Neuron (in vitro differentiated cells): ENCODE measurements at regions not wholly inside any gene's neighbourhood (a gene's known extent, or its start where the extent isn't known, plus 50 kb on each side); places are given as distances from the start of the nearest gene placed in this dataset.

ENCODE experiments used
- H2AFZ ChIP-seq: one replicate; pipeline ENCODE4 v1.6.1; 2013; ENCODE audit warnings: low read depth, mild to moderate bottlenecking, inconsistent platforms, low read length, moderate library complexity
- H3K27me3 ChIP-seq: one replicate; pipeline ENCODE4 v1.6.1; 2013; ENCODE audit warnings: low read length; ENCODE audit not compliant: insufficient read depth
- H3K36me3 ChIP-seq: one replicate; pipeline ENCODE4 v1.6.1; 2013; ENCODE audit warnings: low read length; ENCODE audit not compliant: insufficient read depth
- H3K4me1 ChIP-seq: one replicate; pipeline ENCODE4 v1.6.1; 2013; ENCODE audit warnings: low read length; ENCODE audit not compliant: insufficient read depth
- H3K4me3 ChIP-seq: 2 replicates; pipeline ENCODE4 v1.5.1; 2013; ENCODE audit warnings: mild to moderate bottlenecking, low read length, moderate library complexity
- H3K9me3 ChIP-seq: one replicate; pipeline ENCODE4 v1.6.1; 2013; ENCODE audit warnings: low read length

DNA sequence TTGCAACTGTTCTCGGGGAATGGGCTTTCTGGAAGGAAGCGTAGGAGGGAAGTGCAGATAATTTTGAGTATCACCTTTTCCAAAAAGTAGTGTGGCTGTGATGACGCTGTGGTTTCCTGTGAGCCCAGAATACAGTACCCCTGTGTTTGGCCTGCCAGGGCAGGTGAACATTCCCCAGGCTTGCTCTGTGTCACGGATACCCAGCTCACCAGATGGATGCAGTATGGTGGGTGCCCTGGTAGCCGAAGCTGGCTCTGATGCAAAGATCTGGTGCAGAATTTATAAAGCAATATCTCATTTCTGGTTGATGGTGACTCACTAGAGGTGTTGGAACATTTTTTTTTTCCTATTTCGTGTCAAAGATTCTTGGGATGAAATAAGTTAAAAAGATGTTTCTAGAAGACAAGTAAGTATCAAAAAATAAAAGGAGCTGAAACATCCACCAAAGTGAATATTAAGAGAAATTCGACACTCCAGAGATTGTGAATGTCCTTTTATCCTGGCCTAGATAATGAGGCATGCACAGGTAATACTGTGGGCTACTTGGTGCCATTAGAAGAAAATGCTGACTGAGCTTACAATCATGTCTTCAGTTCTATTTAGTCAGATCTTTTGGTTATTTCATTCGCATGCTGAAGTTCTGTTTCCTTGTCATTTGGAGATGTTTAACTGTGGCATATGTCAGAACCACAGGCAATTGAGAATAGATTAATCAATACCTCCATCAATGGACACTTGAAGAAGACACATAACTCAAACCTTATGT, 200.1 kb downstream of the GADD45G start:
- no peaks in the 10 kb centered on the region for H3K36me3 ChIP-seq
- H3K27me3 ChIP-seq: no peaks in the 10 kb centered on the region
- no peaks in the 10 kb centered on the region for H3K9me3 ChIP-seq
- no peak overlapping the region for H2AFZ ChIP-seq
- no peak overlapping the region for H3K4me3 ChIP-seq
- H3K4me1 ChIP-seq: no peaks in the 10 kb centered on the region

DNA sequence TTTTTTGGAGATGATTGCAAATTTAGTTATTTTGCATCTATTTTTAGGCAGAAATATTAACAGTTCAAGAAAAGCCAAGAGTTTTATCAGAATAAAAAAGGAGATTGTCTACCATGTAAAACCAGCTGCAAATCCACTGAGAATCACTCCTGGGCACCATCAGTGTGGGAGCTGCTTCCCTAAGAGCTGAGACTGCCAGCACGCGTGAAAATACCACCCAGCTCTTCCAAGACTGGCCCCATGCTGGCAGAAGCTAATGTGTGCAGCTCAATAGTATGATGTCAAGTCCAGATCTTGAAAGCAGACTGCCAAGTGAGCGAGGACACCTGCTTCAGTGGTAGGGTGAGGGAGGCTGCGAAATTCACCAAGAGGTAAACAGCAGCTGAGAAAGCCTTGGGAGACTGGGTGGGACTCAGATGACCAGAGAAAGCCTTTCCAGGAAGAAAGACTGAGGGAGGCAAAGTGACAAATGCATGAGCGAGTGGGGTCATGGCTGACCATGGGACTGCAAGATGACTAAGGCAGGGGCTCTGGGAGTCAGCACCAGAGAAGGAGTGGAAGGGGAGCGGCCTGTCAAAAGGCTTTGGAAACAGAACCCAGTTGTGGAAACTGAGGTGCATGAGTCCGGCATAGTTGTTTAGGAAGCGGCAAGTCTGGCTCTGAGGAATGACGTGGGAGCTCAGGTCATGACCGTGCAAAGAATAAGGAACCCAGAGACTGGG, 200.9 kb downstream of the GADD45G start:
- H3K9me3 ChIP-seq: no peaks in the 10 kb centered on the region
- no peaks in the 10 kb centered on the region for H3K4me1 ChIP-seq
- no peaks in the 10 kb centered on the region for H3K36me3 ChIP-seq
- H3K27me3 ChIP-seq: no peaks in the 10 kb centered on the region
- H2AFZ ChIP-seq: no peak overlapping the region
- H3K4me3 ChIP-seq: no peak overlapping the region

DNA sequence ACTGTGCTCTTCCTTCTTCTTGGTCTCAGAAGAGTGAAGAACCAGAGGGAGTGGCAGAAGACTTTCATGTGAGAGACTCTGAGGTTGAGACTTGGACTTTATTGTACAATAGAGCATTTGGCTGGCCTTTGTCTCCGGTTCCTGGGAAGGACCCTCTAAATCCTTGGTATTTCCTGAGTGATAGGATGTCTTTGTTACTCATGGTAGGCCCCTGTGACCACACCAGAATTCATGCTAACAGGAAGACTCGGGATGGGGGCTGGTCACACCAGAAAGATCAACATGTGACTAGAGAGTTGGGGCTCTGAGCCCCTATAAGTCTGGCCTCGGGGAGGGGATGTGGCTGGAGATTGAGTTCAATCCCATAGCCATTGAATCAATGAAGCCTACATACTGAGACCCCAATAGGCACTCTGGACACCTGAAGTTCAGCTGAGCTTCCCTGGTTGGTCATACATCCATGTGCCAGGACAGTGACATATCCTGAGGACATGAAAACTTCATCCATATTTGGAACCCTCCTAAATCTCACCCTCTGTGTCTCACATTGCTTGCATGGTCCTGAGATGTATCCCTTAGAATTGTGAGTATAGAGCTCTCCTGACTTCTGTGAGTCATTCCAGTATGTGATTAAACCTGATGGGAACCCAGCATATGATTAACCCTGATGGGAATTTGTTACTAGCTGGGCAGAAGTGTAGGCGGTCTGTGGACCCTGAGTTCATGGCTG, 201.7 kb downstream of the GADD45G start:
- H3K4me1 ChIP-seq: no peaks in the 10 kb centered on the region
- no peak overlapping the region for H2AFZ ChIP-seq
- no peaks in the 10 kb centered on the region for H3K36me3 ChIP-seq
- no peak overlapping the region for H3K4me3 ChIP-seq
- H3K27me3 ChIP-seq: no peaks in the 10 kb centered on the region
- no peaks in the 10 kb centered on the region for H3K9me3 ChIP-seq

- H2AFZ ChIP-seq: no peak overlapping the region
- H3K27me3 ChIP-seq: no peaks in the 10 kb centered on the region
- no peak overlapping the region for H3K4me3 ChIP-seq
- no peaks in the 10 kb centered on the region for H3K36me3 ChIP-seq
- H3K9me3 ChIP-seq: no peaks in the 10 kb centered on the region
- no peaks in the 10 kb centered on the region for H3K4me1 ChIP-seq
Measured at GRCh38 chr9:89807101-89807395, 202.2 kb downstream of the GADD45G start.

- Histone ChIP-seq H3K9me3 (no peaks in the 10 kb centered on the region), H3K36me3 (no peaks in the 10 kb centered on the region), H3K27me3 (no peaks in the 10 kb centered on the region), H2AFZ (no peak overlapping the region), H3K4me1 (no peaks in the 10 kb centered on the region), H3K4me3 (no peak overlapping the region)
Measured at GRCh38 chr9:89807682-89808075, 202.9 kb downstream of the GADD45G start.

DNA sequence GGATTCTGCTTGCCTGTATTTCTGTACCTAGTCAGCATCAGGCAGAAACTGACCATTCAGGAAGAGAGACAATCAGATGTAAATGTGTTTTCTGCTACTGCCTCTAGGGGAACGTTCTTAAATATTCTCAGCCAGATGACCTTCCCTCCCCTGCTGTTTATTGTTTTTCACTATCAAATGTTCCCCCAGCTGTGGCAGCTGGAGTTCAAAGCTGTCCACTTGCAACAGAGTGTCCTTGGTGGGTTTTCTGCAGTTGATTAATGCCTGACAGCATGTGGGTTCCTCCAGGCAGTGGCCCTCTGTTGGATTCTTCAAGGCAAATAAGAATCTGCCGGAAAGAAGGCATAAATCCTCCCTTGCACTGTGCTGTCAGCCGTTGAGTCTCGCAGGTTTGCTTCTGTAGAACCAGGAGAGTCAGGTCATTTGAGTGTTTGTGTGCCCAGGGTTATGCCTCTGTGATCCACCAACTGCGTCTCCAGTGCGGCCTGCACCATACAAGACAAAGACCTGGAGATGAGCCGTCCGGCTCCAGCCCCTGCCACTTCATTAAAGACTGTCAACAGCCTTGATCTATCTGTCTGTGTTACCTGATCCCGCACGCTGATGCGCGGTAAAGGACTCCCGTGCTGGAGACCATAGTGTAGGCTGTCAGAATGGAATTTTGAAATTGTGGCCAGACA, 203.4 kb downstream of the GADD45G start:
- Histone ChIP-seq H3K27me3 (no peaks in the 10 kb centered on the region), H2AFZ (no peak overlapping the region), H3K4me3 (no peak overlapping the region), H3K4me1 (no peaks in the 10 kb centered on the region), H3K36me3 (no peaks in the 10 kb centered on the region), H3K9me3 (no peaks in the 10 kb centered on the region)

GRCh38 chr9:89808756-89809181, 204.0 kb downstream of the GADD45G start:
- no peaks in the 10 kb centered on the region for H3K36me3 ChIP-seq
- H3K4me3 ChIP-seq: no peak overlapping the region
- H2AFZ ChIP-seq: no peak overlapping the region
- no peaks in the 10 kb centered on the region for H3K27me3 ChIP-seq
- no peaks in the 10 kb centered on the region for H3K9me3 ChIP-seq
- H3K4me1 ChIP-seq: no peaks in the 10 kb centered on the region

DNA sequence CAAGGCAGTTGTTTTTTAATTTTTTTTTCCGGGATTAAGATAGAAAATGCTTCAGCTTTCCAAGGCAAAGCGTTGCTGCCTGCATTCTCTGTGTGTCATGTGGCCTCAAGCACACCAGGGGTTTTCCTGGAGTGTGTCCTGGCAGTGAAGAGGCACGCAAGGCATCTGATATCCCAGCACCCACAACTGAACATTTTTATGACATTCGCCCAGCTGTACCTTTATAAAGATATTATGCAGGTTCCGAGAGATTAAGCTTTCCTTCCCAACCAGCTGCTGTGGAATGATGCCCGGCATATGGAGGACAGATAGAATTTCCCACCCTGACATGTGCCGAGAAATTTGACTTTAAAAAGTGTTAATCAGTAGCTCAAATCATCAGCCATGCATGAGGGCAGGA, 205.6 kb downstream of the GADD45G start:
- no peak overlapping the region for H2AFZ ChIP-seq
- H3K4me3 ChIP-seq: no peak overlapping the region
- H3K9me3 ChIP-seq: no peaks in the 10 kb centered on the region
- H3K36me3 ChIP-seq: no peaks in the 10 kb centered on the region
- H3K27me3 ChIP-seq: no peaks in the 10 kb centered on the region
- H3K4me1 ChIP-seq: no peaks in the 10 kb centered on the region

GRCh38 chr9:89811356-89811755, 206.5 kb downstream of the GADD45G start:
- no peaks in the 10 kb centered on the region for H3K36me3 ChIP-seq
- no peak overlapping the region for H2AFZ ChIP-seq
- H3K4me1 ChIP-seq: no peaks in the 10 kb centered on the region
- H3K27me3 ChIP-seq: no peaks in the 10 kb centered on the region
- H3K4me3 ChIP-seq: no peak overlapping the region
- H3K9me3 ChIP-seq: no peaks in the 10 kb centered on the region

DNA sequence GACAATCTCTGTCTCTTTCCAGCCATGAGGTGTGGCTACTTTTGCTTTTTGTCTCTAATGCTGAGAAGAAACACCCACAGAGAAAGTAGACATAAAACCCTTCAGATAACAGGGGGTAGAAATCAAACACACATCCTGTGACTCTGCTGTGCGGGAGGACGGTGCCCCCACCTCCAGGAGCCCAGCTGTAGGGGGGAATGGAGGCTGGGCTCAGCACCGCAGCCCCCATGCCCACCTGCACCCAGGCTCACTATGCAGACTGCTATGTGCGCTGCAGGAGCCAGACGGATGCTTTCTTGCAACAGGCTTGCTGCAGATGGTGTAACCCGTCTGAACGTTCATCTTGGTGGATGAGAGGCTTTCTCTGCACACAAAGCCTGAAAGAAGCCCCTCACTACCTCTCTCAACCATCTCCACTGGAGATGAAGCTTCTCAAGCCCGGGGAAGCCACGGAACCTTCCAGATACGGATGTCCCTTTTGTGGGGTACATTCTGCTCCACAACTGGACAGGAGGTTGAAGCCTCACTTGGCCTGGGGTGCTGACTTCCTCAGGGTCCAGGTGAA, 207.2 kb downstream of the GADD45G start:
- H3K9me3 ChIP-seq: no peaks in the 10 kb centered on the region
- no peaks in the 10 kb centered on the region for H3K4me1 ChIP-seq
- H3K4me3 ChIP-seq: no peak overlapping the region
- H3K27me3 ChIP-seq: no peaks in the 10 kb centered on the region
- no peaks in the 10 kb centered on the region for H3K36me3 ChIP-seq
- H2AFZ ChIP-seq: no peak overlapping the region

DNA sequence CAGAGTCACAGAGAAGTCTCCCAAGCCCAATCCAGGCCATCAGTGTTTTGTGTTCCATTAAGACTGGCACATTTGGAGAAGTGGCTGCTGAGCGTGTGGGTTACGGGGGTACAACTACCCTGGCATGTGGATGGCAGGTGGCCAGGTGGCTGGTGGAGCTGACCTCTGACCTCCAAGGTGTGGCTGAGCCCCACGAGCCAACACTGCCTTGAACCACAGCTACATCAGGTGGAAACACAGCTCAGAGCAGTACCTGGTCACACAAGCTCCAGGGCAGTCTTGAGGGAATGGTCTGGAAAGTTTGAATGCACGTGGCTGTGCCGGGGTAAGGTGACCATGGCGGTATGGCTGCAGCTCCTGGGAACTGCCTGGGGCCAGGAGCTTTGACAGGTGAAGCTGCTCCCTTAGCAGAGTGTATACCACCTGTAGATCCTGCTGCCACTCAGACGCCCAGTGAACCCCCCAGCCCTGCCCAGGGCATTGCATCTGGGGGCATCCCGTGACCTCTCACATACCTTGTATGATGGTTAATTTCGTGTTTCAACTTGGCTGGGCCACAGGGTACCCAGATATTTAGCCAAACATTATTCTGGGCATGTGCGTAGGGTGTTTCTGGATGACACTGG, 207.9 kb downstream of the GADD45G start:
- no peaks in the 10 kb centered on the region for H3K4me1 ChIP-seq

DNA sequence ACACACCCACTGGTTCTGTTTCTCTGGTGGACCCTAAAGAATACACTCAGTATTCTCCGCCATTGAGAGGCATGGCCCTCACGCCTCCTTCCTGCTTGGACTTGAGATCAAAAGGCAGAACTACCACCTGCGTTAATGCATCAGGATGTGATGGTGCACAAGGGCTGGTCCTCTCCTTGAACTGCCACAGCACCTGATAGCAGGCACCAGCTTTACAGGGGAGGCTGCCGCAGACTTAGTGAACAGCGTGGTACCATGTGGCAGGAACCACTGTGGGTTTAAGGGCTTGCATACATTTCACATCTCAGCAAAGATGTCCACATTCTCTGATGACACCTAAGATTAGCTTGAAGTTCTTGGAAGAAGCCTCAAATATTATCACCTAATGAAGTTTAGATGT, 208.7 kb downstream of the GADD45G start:
- Histone ChIP-seq H3K9me3 (no peaks in the 10 kb centered on the region), H3K27me3 (no peaks in the 10 kb centered on the region), H3K36me3 (no peaks in the 10 kb centered on the region), H2AFZ (no peak overlapping the region), H3K4me1 (no peaks in the 10 kb centered on the region), H3K4me3 (no peak overlapping the region)

More for the DNA sequence above, 207.9 kb downstream of the GADD45G start:
- Histone ChIP-seq H3K4me3 (no peak overlapping the region), H3K27me3 (no peaks in the 10 kb centered on the region), H2AFZ (no peak overlapping the region), H3K36me3 (no peaks in the 10 kb centered on the region), H3K9me3 (no peaks in the 10 kb centered on the region)
